ENCODE measurements at regions not wholly inside any gene's neighbourhood (a gene's known extent, or its start where the extent isn't known, plus 50 kb on each side); places are given as distances from the start of the nearest gene placed in this dataset.

- DNase-seq (ENCODE audit: low read depth): no peak
Measured at GRCh38 chr17:83144421-83145357, 65.3 kb downstream of the METRNL start.

DNA sequence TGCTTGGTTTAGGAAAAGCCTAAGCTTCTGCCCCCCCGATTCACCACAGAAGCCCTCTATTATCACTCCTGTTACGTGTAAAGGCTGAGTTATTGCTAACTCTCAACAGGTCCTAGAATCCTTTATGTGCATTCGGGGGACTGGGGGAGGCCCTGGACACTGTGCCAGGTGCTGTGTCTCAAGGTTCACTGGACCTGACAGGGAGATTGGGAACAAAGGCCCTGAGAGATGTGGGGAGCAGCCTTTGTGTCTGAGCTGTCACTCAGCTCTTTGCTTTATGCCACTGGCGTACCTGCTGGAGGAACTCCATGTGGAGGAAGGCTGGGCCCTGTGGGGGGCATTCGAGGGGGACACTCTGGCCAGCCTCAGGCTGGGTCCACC is 65.9 kb downstream of the METRNL start:
- no peak for DNase-seq (ENCODE audit: low read depth)

DNA sequence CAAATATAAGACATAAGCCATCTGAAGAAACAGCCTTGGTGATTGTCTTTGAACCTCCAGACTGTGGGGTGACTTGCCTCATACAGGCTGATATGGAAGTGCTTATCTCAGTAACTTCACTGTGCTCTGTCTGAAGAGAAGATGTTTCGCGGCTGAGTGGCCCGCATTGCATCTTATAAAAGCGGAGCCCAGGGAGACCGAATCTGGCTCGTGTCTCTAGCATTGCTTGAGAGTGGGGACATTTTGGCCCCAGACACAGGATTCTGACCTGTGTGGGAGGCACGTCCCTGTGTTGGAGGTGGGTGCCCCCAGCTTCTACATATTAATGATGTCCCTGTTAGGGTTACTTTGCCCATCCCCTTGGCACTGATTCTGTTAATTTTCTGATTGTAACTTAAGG is 66.4 kb downstream of the METRNL start:
- no peak for DNase-seq (ENCODE audit: low read depth)

- DNase-seq (ENCODE audit: low read depth): no peak
Measured at GRCh38 chr17:83146347-83146746, 66.9 kb downstream of the METRNL start.

DNA sequence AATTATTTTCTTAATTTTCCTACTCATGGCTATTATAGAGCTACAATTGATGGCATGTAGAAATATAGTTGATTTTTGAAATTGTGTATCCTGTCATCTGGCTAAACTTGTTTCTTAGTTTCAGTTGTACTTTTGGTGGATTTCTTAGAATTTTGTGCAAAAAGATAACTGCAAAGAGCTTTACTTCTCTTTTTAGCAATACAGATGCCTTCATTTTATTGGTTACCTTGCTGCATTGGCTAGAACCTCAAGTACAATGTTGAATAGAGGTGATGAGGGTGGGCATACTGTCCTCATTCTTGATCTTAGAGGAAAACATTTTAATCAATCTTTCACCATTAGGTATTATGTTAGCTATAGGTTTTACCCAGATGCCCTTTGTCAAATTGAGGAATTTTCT is 67.9 kb downstream of the METRNL start:
- DNase-seq (ENCODE audit: low read depth): no peak

DNA sequence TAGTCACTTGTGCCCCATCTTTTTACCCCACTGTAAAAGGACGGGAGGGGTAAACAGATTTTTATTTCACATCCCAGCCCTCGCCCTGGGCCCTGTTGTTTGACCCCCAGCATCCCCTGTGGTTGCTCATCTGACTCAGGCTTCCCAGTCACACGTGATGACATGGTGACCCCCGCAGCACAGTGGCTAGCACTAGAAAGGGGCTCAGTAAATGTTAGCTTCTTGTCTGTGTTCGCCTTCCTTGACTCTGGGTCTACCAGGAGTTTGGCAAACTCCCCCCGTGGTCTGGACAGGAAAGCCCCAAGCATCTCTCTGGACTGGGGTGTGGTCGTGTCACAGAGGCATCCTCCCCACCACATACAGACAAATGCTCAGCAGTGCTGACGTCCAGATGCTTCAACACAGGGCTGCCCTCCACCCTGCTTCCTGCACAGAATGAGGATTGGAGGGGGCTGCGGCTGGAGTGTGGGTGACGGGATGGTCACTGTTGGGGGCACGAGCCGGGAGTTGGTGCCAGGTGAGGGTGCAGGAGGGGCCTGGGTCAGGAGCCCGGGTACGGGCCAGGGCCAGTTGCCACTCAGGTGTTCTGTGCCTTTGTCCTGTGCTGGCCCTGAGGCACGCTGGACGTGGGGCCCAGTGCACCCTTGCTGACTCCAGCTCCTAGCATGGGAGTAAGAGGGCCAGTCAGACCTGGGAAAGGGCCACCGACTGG is 69.1 kb downstream of the METRNL start:
- no peak for DNase-seq (ENCODE audit: low read depth)

- DNase-seq (ENCODE audit: low read depth): no peak
Measured at GRCh38 chr17:83149029-83149725, 69.8 kb downstream of the METRNL start.

DNA sequence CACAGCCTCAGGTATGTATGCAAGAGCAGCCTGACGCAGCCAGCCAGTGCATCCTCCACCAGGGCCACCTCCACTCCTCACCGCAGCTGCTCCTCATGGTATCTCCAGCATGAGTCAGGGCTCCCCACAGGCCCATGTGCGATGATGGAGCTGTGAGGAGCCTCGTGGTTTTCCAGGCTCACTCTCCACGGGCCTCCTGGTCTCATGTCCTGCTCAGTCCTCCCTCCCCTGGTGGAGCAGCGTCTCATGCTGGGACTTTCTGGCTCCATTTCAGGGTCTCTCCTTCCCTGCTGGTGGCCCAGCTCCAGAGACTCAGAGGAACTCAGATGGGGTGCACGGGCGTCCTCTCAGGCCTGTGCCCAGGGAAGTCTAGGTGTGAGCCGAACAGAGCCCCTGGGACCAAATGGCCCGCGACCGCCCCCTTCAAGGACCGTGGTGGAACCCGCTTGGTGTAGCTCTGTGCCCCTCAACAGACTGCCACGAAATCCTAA is 70.4 kb downstream of the METRNL start:
- DNase-seq (ENCODE audit: low read depth): no peak

DNA sequence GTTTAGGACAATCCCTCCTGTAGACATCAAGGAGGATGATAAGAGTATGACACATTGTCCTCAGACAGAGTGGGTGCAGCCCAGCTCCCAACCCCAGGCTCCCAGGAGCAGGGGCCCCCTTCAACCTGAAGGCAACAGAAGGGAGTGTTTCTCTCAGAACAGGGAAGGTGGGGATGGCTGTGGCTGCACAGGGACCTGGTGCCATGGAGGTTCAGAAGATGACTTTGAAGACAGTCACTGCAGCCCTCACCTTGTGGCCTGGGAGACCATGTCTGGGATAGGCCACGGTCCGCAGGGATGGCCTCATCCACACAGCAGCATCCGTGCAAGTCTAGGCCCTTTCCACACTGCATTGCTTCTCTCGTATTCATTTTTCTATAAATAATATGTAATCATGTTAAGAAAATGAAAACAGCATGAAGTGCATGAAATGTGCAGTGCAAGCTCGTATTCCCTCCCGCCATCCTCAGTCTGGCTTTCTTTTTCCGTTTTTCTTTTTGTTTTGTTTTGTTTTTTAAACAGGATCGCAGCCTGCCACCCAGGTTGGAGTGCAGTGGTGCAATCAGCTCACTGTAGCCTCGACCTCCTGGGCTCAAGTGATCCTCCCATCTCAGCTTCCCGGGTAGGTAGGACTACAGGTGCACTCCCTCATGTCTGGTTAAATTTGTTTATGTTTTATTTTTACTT is 71.1 kb downstream of the METRNL start:
- no peak for DNase-seq (ENCODE audit: low read depth)

GRCh38 chr17:83151056-83151441 is 71.6 kb downstream of the METRNL start:
- DNase-seq (ENCODE audit: low read depth): no peak

- DNase-seq (ENCODE audit: low read depth): no peak
Measured at GRCh38 chr17:83151442-83152226, 72.2 kb downstream of the METRNL start.

DNA sequence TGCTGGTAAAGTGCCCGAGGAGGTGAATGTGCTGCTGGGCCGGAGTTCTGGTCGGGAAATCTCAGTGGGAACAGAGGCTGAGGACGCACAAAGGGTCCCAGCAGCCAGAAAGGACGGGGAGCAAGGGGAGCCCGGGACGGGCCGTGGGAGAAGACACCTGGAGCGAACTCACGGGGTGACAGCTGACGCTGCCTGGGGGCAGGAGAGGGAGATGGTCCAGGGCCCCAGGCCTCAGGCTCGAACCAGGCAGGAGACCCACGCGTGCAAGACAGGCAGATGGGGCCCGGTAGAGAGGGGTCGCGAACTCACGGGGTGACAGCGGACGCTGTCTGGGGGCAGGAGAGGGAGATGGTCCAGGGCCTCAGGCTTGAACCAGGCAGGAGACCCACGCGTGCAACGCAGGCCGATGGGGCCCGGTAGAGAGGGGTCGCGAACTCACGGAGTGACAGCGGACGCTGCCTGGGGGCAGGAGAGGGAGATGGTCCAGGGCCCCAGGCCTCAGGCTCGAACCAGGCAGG is 72.9 kb downstream of the METRNL start:
- DNase-seq (ENCODE audit: low read depth): no peak

DNA sequence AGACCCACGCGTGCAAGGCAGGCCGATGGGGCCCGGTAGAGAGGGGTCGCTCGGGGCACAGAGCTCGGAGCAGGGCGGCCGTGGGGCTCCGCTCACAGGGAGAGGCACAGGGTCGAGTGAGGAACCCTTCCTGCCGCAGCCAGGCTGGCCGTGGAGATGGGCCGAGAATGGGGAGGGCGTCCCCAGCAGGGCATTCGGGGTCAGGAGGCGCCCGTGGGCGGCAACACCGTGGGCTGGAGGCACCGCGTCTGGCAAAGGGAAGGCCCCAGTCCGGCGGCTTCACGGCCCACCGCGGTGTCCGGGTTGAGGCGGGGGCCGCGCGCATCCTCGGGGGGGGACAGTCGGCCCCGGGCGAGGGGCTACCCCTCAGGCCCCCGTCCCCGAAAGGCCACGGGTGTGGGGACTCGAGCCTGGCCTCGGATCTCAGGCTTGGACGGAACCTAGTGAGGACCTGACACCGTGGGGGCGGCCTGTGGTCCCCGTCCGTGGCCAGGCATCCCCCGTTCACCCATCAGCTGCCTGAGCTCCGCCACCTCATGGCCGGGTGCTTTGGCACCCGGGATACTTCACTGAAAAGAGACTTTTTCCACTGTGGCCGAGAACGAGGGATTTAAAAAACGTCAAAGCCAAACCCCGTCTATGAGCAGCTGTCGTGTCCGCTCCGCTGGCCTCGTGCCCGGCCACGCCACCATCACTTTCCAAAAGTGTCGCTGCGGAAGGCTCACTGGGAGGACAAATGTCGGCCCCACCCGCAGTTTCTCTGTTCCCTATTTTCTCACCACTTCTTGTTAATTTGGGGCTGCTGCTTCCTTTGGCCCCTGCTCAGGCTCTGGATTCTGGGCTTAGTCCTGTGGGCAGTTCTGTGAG is 73.6 kb downstream of the METRNL start:
- no peak for DNase-seq (ENCODE audit: low read depth)

DNA sequence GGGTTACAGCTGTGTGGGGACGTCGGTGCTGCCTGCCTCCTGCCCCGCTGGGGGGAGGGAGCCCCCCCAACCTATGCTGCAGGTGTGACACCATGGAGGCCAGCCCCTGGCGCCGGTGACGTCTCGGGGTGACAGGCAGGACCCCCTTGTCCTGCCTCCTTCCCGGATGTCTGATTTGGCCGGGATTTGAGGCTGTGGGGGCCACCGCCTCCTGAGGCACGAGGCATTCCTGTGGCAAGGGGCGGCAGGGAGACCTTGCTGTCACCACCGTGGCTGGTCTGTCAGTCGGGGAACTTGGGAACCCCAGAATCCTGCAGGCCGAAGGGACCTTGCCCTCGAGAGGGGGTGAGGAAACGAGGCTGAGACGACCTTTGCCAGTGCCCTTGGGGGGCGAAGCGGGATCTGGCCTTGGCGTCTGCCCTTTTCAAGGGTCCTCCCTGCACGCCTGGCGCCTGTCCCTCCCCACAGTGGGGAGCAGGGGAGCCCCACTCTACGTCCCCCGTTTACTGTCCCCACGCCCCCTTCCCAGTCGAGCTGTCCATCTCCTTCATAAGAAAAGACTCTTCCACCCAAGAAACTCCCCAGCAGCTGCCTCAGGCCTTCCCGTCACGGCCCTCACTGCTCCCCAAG is 74.4 kb downstream of the METRNL start:
- no peak for DNase-seq (ENCODE audit: low read depth)

GRCh38 chr17:83154311-83155127 is 75.1 kb downstream of the METRNL start:
- DNase-seq (ENCODE audit: low read depth): no peak

DNA sequence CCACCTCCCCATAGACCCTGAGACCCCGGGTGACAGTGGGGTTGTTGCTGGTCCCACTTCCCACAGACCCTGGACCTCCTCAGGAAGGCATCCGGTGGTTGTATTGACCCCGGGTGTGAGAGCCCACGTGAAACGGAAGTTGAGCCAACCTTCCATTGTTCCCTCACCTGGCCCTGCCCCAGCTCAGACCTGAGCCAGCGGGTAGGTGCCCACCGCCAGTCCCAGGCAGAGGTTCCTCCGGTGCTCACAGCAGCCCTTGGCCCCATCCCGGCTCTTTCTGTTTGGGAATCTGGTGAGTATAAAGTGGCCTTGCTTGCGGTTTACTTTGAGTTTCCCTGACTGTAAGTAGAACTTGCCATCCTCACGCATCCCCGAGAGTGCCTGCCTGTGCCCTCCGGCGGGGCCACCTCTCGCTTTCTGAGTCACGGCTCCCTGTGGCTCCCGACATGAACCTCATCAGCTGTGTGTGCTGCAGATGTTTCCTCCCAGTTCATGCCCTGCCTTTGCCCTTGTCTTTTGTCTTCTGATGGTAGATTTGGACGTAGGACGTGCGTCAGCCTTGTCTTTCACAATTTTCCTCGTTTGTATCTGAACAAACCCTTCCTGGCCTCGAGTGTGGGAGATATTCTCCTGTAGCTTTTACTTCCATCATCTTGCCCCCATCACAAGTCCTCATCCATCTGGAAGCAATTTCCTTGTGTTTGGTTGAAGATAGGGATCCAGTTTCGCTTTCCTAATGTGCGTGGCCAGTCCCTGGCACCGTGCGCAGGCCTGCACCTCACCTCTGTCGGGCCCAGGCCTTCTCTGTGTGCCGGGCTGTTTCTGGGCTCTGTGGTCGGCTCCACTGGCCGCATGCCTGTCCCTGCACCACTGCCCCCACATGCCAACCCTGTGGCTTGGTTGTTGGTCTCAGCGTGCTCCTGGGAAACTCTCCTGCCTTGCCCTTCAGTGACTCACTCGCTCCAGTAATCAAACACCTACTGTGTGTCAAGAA is 76.0 kb downstream of the METRNL start:
- DNase-seq (ENCODE audit: low read depth): no peak

- no peak for DNase-seq (ENCODE audit: low read depth)
Measured at GRCh38 chr17:83156408-83156807, 77.0 kb downstream of the METRNL start.
